ENCODE measurements at regions not wholly inside any gene's neighbourhood (a gene's known extent, or its start where the extent isn't known, plus 50 kb on each side); places are given as distances from the start of the nearest gene placed in this dataset.

DNA sequence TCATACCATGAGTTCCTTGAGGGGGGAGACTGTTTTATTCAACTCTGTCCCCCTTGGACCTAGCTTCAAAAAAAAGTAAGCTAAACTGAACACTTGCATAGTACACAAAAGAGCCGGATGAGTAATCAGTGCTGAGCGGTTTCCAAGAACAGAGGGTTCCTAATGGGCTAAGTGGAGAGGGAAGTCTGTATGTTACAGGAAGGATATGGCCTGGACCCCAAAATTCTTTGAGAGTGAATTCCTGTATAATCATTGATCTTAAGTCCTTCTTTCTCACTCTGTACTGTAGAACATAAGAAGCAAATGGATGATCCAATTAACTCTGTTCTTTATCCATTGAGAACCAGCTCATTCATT is 324.7 kb upstream of the CNR1 start:
- Histone ChIP-seq H3K36me3 (replicated peaks; ENCODE audit: insufficient read depth, low read length) (no peaks in the 10 kb centered on the region), H3K9ac (ENCODE audit: low read length) (no peak overlapping the region), H3K9me2 (replicated peaks; ENCODE audit: insufficient read depth, low read length) (no peaks in the 10 kb centered on the region), H3K9me3 (replicated peaks; ENCODE audit: insufficient read depth, low read length) (no peaks in the 10 kb centered on the region), H3K4me3 (ENCODE audit: low read length) (no peak overlapping the region), H3K27ac (ENCODE audit: low read length) (no peak overlapping the region), H4K20me1 (ENCODE audit: insufficient read depth, low read length) (no peaks in the 10 kb centered on the region), H3K27me3 (replicated peaks; ENCODE audit: insufficient read depth, low read length) (no peaks in the 10 kb centered on the region), H3F3A (ENCODE audit: insufficient read depth, low read length) (no peaks in the 10 kb centered on the region), H3K4me2 (ENCODE audit: low read depth, low read length) (no peak overlapping the region), H3K79me2 (ENCODE audit: low read length) (no peaks in the 10 kb centered on the region), H2AFZ (ENCODE audit: low read length) (no peak overlapping the region), H3K4me1 (ENCODE audit: low read length) (no peaks in the 10 kb centered on the region)
- no peak for DNase-seq
- TF ChIP-seq EZH2 (optimal IDR thresholded peaks at IDR 0.05; ENCODE audit: low read depth, low read length) = no peak
- TF ChIP-seq, protein P1, sequence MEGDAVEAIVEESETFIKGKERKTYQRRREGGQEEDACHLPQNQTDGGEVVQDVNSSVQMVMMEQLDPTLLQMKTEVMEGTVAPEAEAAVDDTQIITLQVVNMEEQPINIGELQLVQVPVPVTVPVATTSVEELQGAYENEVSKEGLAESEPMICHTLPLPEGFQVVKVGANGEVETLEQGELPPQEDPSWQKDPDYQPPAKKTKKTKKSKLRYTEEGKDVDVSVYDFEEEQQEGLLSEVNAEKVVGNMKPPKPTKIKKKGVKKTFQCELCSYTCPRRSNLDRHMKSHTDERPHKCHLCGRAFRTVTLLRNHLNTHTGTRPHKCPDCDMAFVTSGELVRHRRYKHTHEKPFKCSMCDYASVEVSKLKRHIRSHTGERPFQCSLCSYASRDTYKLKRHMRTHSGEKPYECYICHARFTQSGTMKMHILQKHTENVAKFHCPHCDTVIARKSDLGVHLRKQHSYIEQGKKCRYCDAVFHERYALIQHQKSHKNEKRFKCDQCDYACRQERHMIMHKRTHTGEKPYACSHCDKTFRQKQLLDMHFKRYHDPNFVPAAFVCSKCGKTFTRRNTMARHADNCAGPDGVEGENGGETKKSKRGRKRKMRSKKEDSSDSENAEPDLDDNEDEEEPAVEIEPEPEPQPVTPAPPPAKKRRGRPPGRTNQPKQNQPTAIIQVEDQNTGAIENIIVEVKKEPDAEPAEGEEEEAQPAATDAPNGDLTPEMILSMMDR (IDR thresholded peaks at IDR 0.05; ENCODE audit: low read length) = no peak
- no peak for TF ChIP-seq EZH2phosphoT487 (IDR thresholded peaks at IDR 0.05; ENCODE audit: low read length)

DNA sequence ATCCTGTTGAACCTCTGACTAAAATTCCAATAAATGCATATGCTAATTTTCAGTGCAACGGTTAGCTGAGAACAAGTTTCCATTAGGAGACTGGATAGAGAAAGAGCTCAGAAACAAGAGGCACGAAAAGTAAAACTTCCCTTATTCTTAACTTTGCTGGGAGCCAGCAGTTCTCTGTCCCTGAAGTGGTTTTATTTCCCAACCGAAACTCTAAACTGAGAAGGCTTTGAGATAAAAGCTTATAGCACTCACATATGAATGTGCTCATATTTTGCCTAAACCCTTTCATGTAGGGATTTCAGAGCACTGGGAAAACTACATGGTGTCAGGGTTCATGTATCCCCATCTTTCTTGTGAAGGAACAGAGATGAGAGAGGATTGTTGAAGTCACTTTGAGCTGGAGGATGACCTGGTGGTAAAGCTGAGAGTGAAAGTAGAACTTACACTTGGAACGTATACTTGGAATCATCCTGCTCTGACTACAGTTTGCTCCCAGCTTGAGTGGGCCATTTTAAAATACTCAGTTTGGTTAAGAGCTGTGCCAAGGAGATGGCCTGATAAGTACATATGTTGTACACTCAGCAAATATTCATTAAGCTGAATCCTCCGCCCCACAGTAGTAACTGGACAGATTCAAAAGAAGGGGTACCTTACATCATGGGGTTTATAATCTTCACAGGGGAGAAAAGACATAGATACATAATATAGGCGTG is 324.2 kb upstream of the CNR1 start:
- Histone ChIP-seq H3K9ac (ENCODE audit: low read length) (no peak overlapping the region), H3K9me2 (replicated peaks; ENCODE audit: insufficient read depth, low read length) (no peaks in the 10 kb centered on the region), H3K27me3 (replicated peaks; ENCODE audit: insufficient read depth, low read length) (no peaks in the 10 kb centered on the region), H3K9me3 (replicated peaks; ENCODE audit: insufficient read depth, low read length) (no peaks in the 10 kb centered on the region), H3K4me2 (ENCODE audit: low read depth, low read length) (no peak overlapping the region), H3F3A (ENCODE audit: insufficient read depth, low read length) (no peaks in the 10 kb centered on the region), H3K4me1 (ENCODE audit: low read length) (no peaks in the 10 kb centered on the region), H4K20me1 (ENCODE audit: insufficient read depth, low read length) (no peaks in the 10 kb centered on the region), H2AFZ (ENCODE audit: low read length) (no peak overlapping the region), H3K4me3 (ENCODE audit: low read length) (no peak overlapping the region), H3K36me3 (replicated peaks; ENCODE audit: insufficient read depth, low read length) (no peaks in the 10 kb centered on the region), H3K27ac (ENCODE audit: low read length) (no peak overlapping the region), H3K79me2 (ENCODE audit: low read length) (no peaks in the 10 kb centered on the region)
- DNase-seq = no peak
- no peak for TF ChIP-seq EZH2phosphoT487 (IDR thresholded peaks at IDR 0.05; ENCODE audit: low read length)
- no peak for TF ChIP-seq EZH2 (optimal IDR thresholded peaks at IDR 0.05; ENCODE audit: low read depth, low read length)
- TF ChIP-seq, protein P1 (IDR thresholded peaks at IDR 0.05; ENCODE audit: low read length) = no peak

DNA sequence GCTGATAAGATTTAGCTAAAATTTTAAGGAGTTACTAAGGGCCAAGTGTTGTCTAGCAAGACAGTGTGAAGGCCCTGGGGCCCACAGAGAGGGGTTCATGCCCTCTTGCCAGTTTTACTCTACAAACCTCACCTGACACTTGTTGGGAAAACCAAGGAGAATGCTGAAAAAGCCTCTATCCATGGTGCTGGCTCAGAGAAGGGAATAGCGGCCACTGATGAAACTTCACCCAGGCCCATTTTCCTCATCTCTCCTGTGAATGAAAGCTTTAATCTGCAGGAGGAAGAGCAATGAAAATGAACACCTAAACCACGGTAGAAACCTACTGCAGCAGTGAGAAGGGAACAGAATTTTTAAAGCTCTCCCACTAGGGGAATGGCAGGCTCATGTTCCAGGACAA is 317.3 kb upstream of the CNR1 start:
- no peak for DNase-seq
- Histone ChIP-seq H3F3A (ENCODE audit: insufficient read depth, low read length) (no peaks in the 10 kb centered on the region), H3K4me1 (ENCODE audit: low read length) (no peaks in the 10 kb centered on the region), H3K9ac (ENCODE audit: low read length) (no peak overlapping the region), H3K27ac (ENCODE audit: low read length) (no peak overlapping the region), H4K20me1 (ENCODE audit: insufficient read depth, low read length) (no peaks in the 10 kb centered on the region), H3K36me3 (replicated peaks; ENCODE audit: insufficient read depth, low read length) (no peaks in the 10 kb centered on the region), H3K4me3 (ENCODE audit: low read length) (no peak overlapping the region), H3K27me3 (replicated peaks; ENCODE audit: insufficient read depth, low read length) (no peaks in the 10 kb centered on the region), H2AFZ (ENCODE audit: low read length) (no peak overlapping the region), H3K9me3 (replicated peaks; ENCODE audit: insufficient read depth, low read length) (no peaks in the 10 kb centered on the region), H3K79me2 (ENCODE audit: low read length) (no peaks in the 10 kb centered on the region), H3K9me2 (replicated peaks; ENCODE audit: insufficient read depth, low read length) (no peaks in the 10 kb centered on the region), H3K4me2 (ENCODE audit: low read depth, low read length) (no peak overlapping the region)
- TF ChIP-seq EZH2 (optimal IDR thresholded peaks at IDR 0.05; ENCODE audit: low read depth, low read length) (no peak), EZH2phosphoT487 (IDR thresholded peaks at IDR 0.05; ENCODE audit: low read length) (no peak)
- TF ChIP-seq, protein P1 (IDR thresholded peaks at IDR 0.05; ENCODE audit: low read length) = no peak

All from MM.1S (cell line).